GM12892 (cell line): ENCODE measurements at regions not wholly inside any gene's neighbourhood (a gene's known extent, or its start where the extent isn't known, plus 50 kb on each side); places are given as distances from the start of the nearest gene placed in this dataset.

ENCODE experiments used
- POLR2A ChIP-seq: IDR thresholded peaks from 2 replicates; pipeline ENCODE4 v1.6.1; 2011; ENCODE audit warnings: low read depth, low read length, control low read depth
- POLR2AphosphoS5 ChIP-seq: IDR thresholded peaks from 2 replicates; pipeline ENCODE4 v1.6.1; 2011; ENCODE audit warnings: low read depth, low read length, control low read depth

GRCh38 chr16:79651363-79651762 lies 50.8 kb upstream of the MAF start:
- no peak for TF ChIP-seq POLR2AphosphoS5
- no peak for TF ChIP-seq POLR2A
